ENCODE measurements at regions not wholly inside any gene's neighbourhood (a gene's known extent, or its start where the extent isn't known, plus 50 kb on each side); places are given as distances from the start of the nearest gene placed in this dataset.
A peak's percentile ranks its signal among the peaks of the same experiment; 100 is the strongest.

GRCh38 chr4:111781611-111782010 is 363.6 kb upstream of the FAM241A start:
- Histone ChIP-seq H3K36me3 (ENCODE audit: control insufficient read depth in 2 of 3, insufficient read depth in 3 of 3, low read length in 3 of 3) (no peaks in the 10 kb centered on the region), H3K27ac (ENCODE audit: low read depth in 2 of 2, low read length in 2 of 2) (no peak overlapping the region), H3K9ac (ENCODE audit: low read length in 3 of 3) (no peak overlapping the region), H3K27me3 (ENCODE audit: control insufficient read depth, insufficient read depth, low read length) (no peaks in the 10 kb centered on the region), H3K9me3 (ENCODE audit: control insufficient read depth in 2 of 3, insufficient read depth in 1 of 3, low read length in 3 of 3) (no peaks in the 10 kb centered on the region), H3K4me1 (ENCODE audit: control insufficient read depth in 2 of 3, insufficient read depth in 2 of 3, low read depth in 1 of 3, low read length in 3 of 3) (no peaks in the 10 kb centered on the region), H3K4me3 (ENCODE audit: low read length in 3 of 3) (no peak overlapping the region)
- TF ChIP-seq CTCF (IDR thresholded peaks at IDR 0.05; ENCODE audit: borderline replicate concordance, extremely low read depth, insufficient read depth): no peak
- FAIRE-seq (no peak), DNase-seq (no peak)
- intact Hi-C loops (cut with DNase I): no loop called here

DNA sequence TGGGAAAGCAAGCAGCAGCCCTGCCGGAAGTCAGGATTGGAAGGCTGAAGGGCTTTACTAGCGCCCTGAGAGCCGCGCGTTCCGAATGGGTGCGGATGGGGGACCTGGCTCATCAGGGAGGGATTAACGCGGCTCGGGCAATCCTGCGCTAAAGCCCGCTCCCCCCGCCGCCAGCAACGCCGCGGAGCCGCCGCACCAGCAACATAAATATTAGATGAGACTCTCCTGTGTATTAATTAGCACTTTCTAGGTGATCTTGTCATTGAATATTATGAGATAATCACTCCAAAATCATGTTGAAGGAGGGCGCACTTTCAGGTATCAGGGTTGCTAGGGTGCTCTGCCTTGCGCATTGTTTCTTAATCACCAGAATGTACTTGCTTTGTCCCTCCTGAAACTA is 357.2 kb upstream of the FAM241A start:
- no peak overlapping the region for H3K27ac ChIP-seq (ENCODE audit: low read depth in 2 of 2, low read length in 2 of 2)
- no peaks in the 10 kb centered on the region for H3K9me3 ChIP-seq (ENCODE audit: control insufficient read depth in 2 of 3, insufficient read depth in 1 of 3, low read length in 3 of 3)
- DNase-seq (peak in 4 of 5 donors; percentile 40 to 63 (median 44)), FAIRE-seq (no peak)
- no peaks in the 10 kb centered on the region for H3K4me1 ChIP-seq (ENCODE audit: control insufficient read depth in 2 of 3, insufficient read depth in 2 of 3, low read depth in 1 of 3, low read length in 3 of 3)
- H3K27me3 ChIP-seq (ENCODE audit: control insufficient read depth, insufficient read depth, low read length): no peaks in the 10 kb centered on the region
- no peak for TF ChIP-seq CTCF (IDR thresholded peaks at IDR 0.05; ENCODE audit: borderline replicate concordance, extremely low read depth, insufficient read depth)
- no peaks in the 10 kb centered on the region for H3K36me3 ChIP-seq (ENCODE audit: control insufficient read depth in 2 of 3, insufficient read depth in 3 of 3, low read length in 3 of 3)
- H3K4me3 ChIP-seq (ENCODE audit: low read length in 3 of 3): peak overlapping the region in 1 of 3 donors; percentile 18
- peak overlapping the region in 1 of 3 donors; percentile 7 for H3K9ac ChIP-seq (ENCODE audit: low read length in 3 of 3)
- intact Hi-C loops (cut with DNase I): no loop called here

DNA sequence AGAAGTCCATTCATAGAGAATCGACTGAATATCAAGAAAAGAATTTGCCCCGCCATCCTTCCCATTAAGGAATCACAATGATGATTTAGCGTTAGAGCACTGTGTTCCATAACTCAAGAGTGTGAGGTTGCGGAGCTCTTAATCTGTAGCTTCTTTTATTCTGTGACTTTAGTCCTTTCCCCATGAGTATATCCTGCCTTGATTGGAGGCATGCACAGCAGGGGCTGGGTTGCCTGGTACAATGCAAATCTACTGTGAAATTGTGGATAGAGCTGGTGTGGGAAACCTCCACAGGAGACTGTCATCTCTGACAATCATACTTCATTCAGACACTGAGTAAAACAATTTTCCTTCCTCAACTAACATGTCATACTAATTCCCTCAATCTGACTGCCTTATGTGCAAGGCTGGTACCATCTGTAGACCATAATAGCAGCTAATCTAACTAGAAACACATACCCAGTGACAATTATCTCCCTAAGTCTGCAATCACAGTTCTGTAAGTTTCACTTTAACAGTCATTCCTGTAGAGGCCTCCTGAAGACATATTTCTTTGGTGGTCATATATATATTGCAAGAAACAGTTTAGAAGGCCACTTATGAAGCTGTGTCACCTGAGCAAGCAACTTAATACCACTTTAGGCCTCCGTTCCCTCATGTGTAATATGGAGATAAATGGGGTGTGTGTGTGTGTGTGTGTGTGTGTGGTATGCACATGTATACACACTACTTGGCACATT is 355.2 kb upstream of the FAM241A start:
- Histone ChIP-seq H3K36me3 (ENCODE audit: control insufficient read depth in 2 of 3, insufficient read depth in 3 of 3, low read length in 3 of 3) (no peaks in the 10 kb centered on the region), H3K9ac (ENCODE audit: low read length in 3 of 3) (no peak overlapping the region), H3K4me1 (ENCODE audit: control insufficient read depth in 2 of 3, insufficient read depth in 2 of 3, low read depth in 1 of 3, low read length in 3 of 3) (no peaks in the 10 kb centered on the region), H3K4me3 (ENCODE audit: low read length in 3 of 3) (no peak overlapping the region), H3K27ac (ENCODE audit: low read depth in 2 of 2, low read length in 2 of 2) (no peak overlapping the region), H3K27me3 (ENCODE audit: control insufficient read depth, insufficient read depth, low read length) (no peaks in the 10 kb centered on the region), H3K9me3 (ENCODE audit: control insufficient read depth in 2 of 3, insufficient read depth in 1 of 3, low read length in 3 of 3) (no peaks in the 10 kb centered on the region)
- DNase-seq: no peak
- no peak for TF ChIP-seq CTCF (IDR thresholded peaks at IDR 0.05; ENCODE audit: borderline replicate concordance, extremely low read depth, insufficient read depth)
- intact Hi-C loops (cut with DNase I): no loop called here
- FAIRE-seq: no peak

GRCh38 chr4:111792632-111793031 is 352.6 kb upstream of the FAM241A start:
- no peaks in the 10 kb centered on the region for H3K36me3 ChIP-seq (ENCODE audit: control insufficient read depth in 2 of 3, insufficient read depth in 3 of 3, low read length in 3 of 3)
- H3K9ac ChIP-seq (ENCODE audit: low read length in 3 of 3): no peak overlapping the region
- DNase-seq (no peak), FAIRE-seq (no peak)
- H3K27ac ChIP-seq (ENCODE audit: low read depth in 2 of 2, low read length in 2 of 2): no peak overlapping the region
- no peaks in the 10 kb centered on the region for H3K27me3 ChIP-seq (ENCODE audit: control insufficient read depth, insufficient read depth, low read length)
- H3K4me3 ChIP-seq (ENCODE audit: low read length in 3 of 3): no peak overlapping the region
- intact Hi-C loops (cut with DNase I): no loop called here
- H3K9me3 ChIP-seq (ENCODE audit: control insufficient read depth in 2 of 3, insufficient read depth in 1 of 3, low read length in 3 of 3): no peaks in the 10 kb centered on the region
- TF ChIP-seq CTCF (IDR thresholded peaks at IDR 0.05; ENCODE audit: borderline replicate concordance, extremely low read depth, insufficient read depth): no peak
- H3K4me1 ChIP-seq (ENCODE audit: control insufficient read depth in 2 of 3, insufficient read depth in 2 of 3, low read depth in 1 of 3, low read length in 3 of 3): no peaks in the 10 kb centered on the region
